Mesenchymal stem cell (in vitro differentiated cells and primary cell): ENCODE measurements at regions not wholly inside any gene's neighbourhood (a gene's known extent, or its start where the extent isn't known, plus 50 kb on each side); places are given as distances from the start of the nearest gene placed in this dataset.
A peak's percentile ranks its signal among the peaks of the same experiment; 100 is the strongest.

Source experiments
- DNase-seq: peaks from one replicate; pipeline ENCODE4 v3.0.0-alpha.2; 2013
- H2AFZ ChIP-seq: one replicate; pipeline ENCODE4 v1.6.1; 2013; ENCODE audit warnings: low read depth, mild to moderate bottlenecking, control low read depth, inconsistent platforms, low read length, moderate library complexity
- H2AK5ac ChIP-seq: 2 replicates; pipeline ENCODE4 v1.6.1; 2013; ENCODE audit warnings: low read length, moderate library complexity, mild to moderate bottlenecking, inconsistent platforms; ENCODE audit not compliant: severe bottlenecking
- H2BK120ac ChIP-seq: one replicate; pipeline ENCODE4 v1.6.1; 2013; ENCODE audit warnings: low read depth, mild to moderate bottlenecking, inconsistent platforms, low read length, moderate library complexity
- H2BK12ac ChIP-seq, 2 experiments: one replicate each; pipeline ENCODE4 v1.6.1; 2013; ENCODE audit warnings: inconsistent platforms in 2 of 2, low read length in 2 of 2, mild to moderate bottlenecking in 2 of 2, moderate library complexity in 2 of 2, control low read depth in 1 of 2
- H2BK15ac ChIP-seq: one replicate; pipeline ENCODE4 v1.6.1; 2013; ENCODE audit warnings: mild to moderate bottlenecking, low read depth, inconsistent platforms; ENCODE audit not compliant: poor library complexity, severe bottlenecking
- H2BK5ac ChIP-seq: 2 replicates; pipeline ENCODE4 v1.6.1; 2013; ENCODE audit warnings: low read depth, mild to moderate bottlenecking, low read length, control low read depth, inconsistent platforms; ENCODE audit not compliant: poor library complexity, severe bottlenecking
- H3K14ac ChIP-seq, 2 experiments: one replicate each; pipeline ENCODE4 v1.6.1; 2013; ENCODE audit warnings: inconsistent platforms in 2 of 2, low read length in 2 of 2, control low read depth in 1 of 2, mild to moderate bottlenecking in 1 of 2, moderate library complexity in 1 of 2
- H3K18ac ChIP-seq, 2 experiments: one replicate each; pipeline ENCODE4 v1.6.1; 2013; ENCODE audit warnings: inconsistent platforms in 2 of 2, low read length in 2 of 2, control low read depth in 1 of 2, low read depth in 1 of 2, mild to moderate bottlenecking in 1 of 2
- H3K23ac ChIP-seq, 2 experiments: one replicate each; pipeline ENCODE4 v1.6.1; 2013; ENCODE audit warnings: inconsistent platforms in 2 of 2, low read length in 2 of 2, mild to moderate bottlenecking in 2 of 2, moderate library complexity in 2 of 2, control low read depth in 1 of 2
- H3K27ac ChIP-seq: 2 replicates; pipeline ENCODE4 v1.5.1; 2013; ENCODE audit warnings: mild to moderate bottlenecking, moderate library complexity, low read length, control low read depth, inconsistent platforms; ENCODE audit not compliant: poor library complexity, severe bottlenecking
- H3K27me3 ChIP-seq, 2 experiments: 2 replicates each; pipeline versions ENCODE4 v1.6.1 to v1.7.0; 2013; ENCODE audit warnings: low read length in 2 of 2, mild to moderate bottlenecking in 2 of 2, moderate library complexity in 2 of 2, control low read depth in 1 of 2, inconsistent platforms in 1 of 2; ENCODE audit not compliant: control insufficient read depth in 1 of 2, insufficient read depth in 1 of 2
- H3K36me3 ChIP-seq, 2 experiments: 2 replicates each; pipeline versions ENCODE4 v1.6.1 to v1.7.0; 2013; ENCODE audit warnings: low read length in 2 of 2, control low read depth in 1 of 2, inconsistent platforms in 1 of 2, low read depth in 1 of 2, mild to moderate bottlenecking in 1 of 2; ENCODE audit not compliant: insufficient read depth in 2 of 2, control insufficient read depth in 1 of 2
- H3K4ac ChIP-seq, 2 experiments: one replicate each; pipeline ENCODE4 v1.6.1; 2013; ENCODE audit warnings: inconsistent platforms in 2 of 2, low read length in 2 of 2, mild to moderate bottlenecking in 2 of 2, moderate library complexity in 2 of 2, control low read depth in 1 of 2, low read depth in 1 of 2
- H3K4me1 ChIP-seq: 2 replicates; pipeline ENCODE4 v1.6.1; 2013; ENCODE audit warnings: low read depth, low read length, control low read depth; ENCODE audit not compliant: control insufficient read depth, insufficient read depth
- H3K4me2 ChIP-seq: 2 replicates; pipeline ENCODE4 v1.6.1; 2013; ENCODE audit warnings: low read length, mild to moderate bottlenecking, inconsistent platforms; ENCODE audit not compliant: poor library complexity, severe bottlenecking
- H3K4me3 ChIP-seq, 2 experiments: 2 replicates each; pipeline versions ENCODE4 v1.5.1 to v1.7.0; 2013; ENCODE audit warnings: low read length in 2 of 2, mild to moderate bottlenecking in 2 of 2, control low read depth in 1 of 2, low read depth in 1 of 2; ENCODE audit not compliant: insufficient read depth in 1 of 2
- H3K79me1 ChIP-seq: replicated peaks from 2 replicates; pipeline ENCODE4 v1.6.1; 2013; ENCODE audit warnings: mild to moderate bottlenecking, control low read depth, low read length, inconsistent platforms; ENCODE audit not compliant: poor library complexity, severe bottlenecking
- H3K9ac ChIP-seq: 2 replicates; pipeline ENCODE4 v1.7.0; 2013; ENCODE audit warnings: mild to moderate bottlenecking, low read length, moderate library complexity
- H3K9me3 ChIP-seq: 2 replicates; pipeline ENCODE4 v1.7.0; 2013; ENCODE audit warnings: mild to moderate bottlenecking, low read length; ENCODE audit not compliant: control insufficient read depth
- H4K8ac ChIP-seq: one replicate; pipeline ENCODE4 v1.6.1; 2013; ENCODE audit warnings: inconsistent platforms, mild to moderate bottlenecking, low read length, moderate library complexity
- H4K91ac ChIP-seq: one replicate; pipeline ENCODE4 v1.6.1; 2013; ENCODE audit warnings: mild to moderate bottlenecking, low read length, inconsistent platforms
- whole genome bisulfite sequencing: methylation state at CpG from one replicate; pipeline ENCODE4 v1.1.7; 2013; ENCODE audit warnings: mixed read lengths; 5-methylcytosine and 5-hydroxymethylcytosine counted together

GRCh38 chr4:43241104-43241503 lies 348.6 kb downstream of the GRXCR1 start:
- Histone ChIP-seq H3K4ac (no peak overlapping the region), H2BK12ac (no peak overlapping the region), H3K27ac (no peak overlapping the region), H2AK5ac (no peak overlapping the region), H3K14ac (no peak overlapping the region), H3K4me1 (no peaks in the 10 kb centered on the region), H3K4me3 (no peak overlapping the region), H3K9me3 (no peaks in the 10 kb centered on the region), H2BK5ac (no peak overlapping the region), H2BK15ac (no peak overlapping the region), H3K79me1 (no peaks in the 10 kb centered on the region), H3K4me2 (no peak overlapping the region), H4K8ac (no peak overlapping the region), H4K91ac (no peak overlapping the region), H2BK120ac (no peak overlapping the region), H3K9ac (no peak overlapping the region), H3K27me3 (no peaks in the 10 kb centered on the region), H3K18ac (no peak overlapping the region), H2AFZ (no peak overlapping the region), H3K36me3 (no peaks in the 10 kb centered on the region), H3K23ac (no peak overlapping the region)
- DNase-seq, result no peak

- H3K36me3 ChIP-seq, result no peaks in the 10 kb centered on the region
- no peaks in the 10 kb centered on the region for H3K9me3 ChIP-seq
- H4K8ac ChIP-seq, result no peak overlapping the region
- no peak overlapping the region for H2BK5ac ChIP-seq
- DNase-seq, result peak; percentile 14
- no peak overlapping the region for H3K27ac ChIP-seq
- no peaks in the 10 kb centered on the region for H3K27me3 ChIP-seq
- H3K4me2 ChIP-seq, result no peak overlapping the region
- no peak overlapping the region for H2BK12ac ChIP-seq
- H2BK120ac ChIP-seq, result no peak overlapping the region
- no peak overlapping the region for H3K9ac ChIP-seq
- no peak overlapping the region for H2BK15ac ChIP-seq
- 83% methylated on average over 1 of the region's 2 CpGs for WGBS
- no peak overlapping the region for H4K91ac ChIP-seq
- H3K14ac ChIP-seq, result no peak overlapping the region
- no peak overlapping the region for H2AK5ac ChIP-seq
- H3K4me1 ChIP-seq, result no peaks in the 10 kb centered on the region
- H2AFZ ChIP-seq, result no peak overlapping the region
- H3K4me3 ChIP-seq, result no peak overlapping the region
- H3K79me1 ChIP-seq, result no peaks in the 10 kb centered on the region
- no peak overlapping the region for H3K18ac ChIP-seq
- H3K23ac ChIP-seq, result no peak overlapping the region
- no peak overlapping the region for H3K4ac ChIP-seq
Measured at GRCh38 chr4:43242606-43243005, 350.1 kb downstream of the GRXCR1 start.

GRCh38 chr4:43243433-43244116 lies 351.1 kb downstream of the GRXCR1 start:
- H3K23ac ChIP-seq, result no peak overlapping the region
- no peak overlapping the region for H3K4me2 ChIP-seq
- H2BK120ac ChIP-seq, result no peak overlapping the region
- H2BK12ac ChIP-seq, result no peak overlapping the region
- no peak overlapping the region for H2AK5ac ChIP-seq
- no peak overlapping the region for H4K8ac ChIP-seq
- H3K18ac ChIP-seq, result no peak overlapping the region
- H3K27me3 ChIP-seq, result no peaks in the 10 kb centered on the region
- H3K27ac ChIP-seq, result no peak overlapping the region
- 79% methylated on average over 1 of the region's 4 CpGs for WGBS
- no peak overlapping the region for H2AFZ ChIP-seq
- H3K4me1 ChIP-seq, result no peaks in the 10 kb centered on the region
- H3K4me3 ChIP-seq, result no peak overlapping the region
- no peaks in the 10 kb centered on the region for H3K79me1 ChIP-seq
- H3K9ac ChIP-seq, result no peak overlapping the region
- no peak overlapping the region for H4K91ac ChIP-seq
- no peak overlapping the region for H2BK15ac ChIP-seq
- no peaks in the 10 kb centered on the region for H3K36me3 ChIP-seq
- no peak overlapping the region for H3K4ac ChIP-seq
- no peak overlapping the region for H2BK5ac ChIP-seq
- H3K14ac ChIP-seq, result no peak overlapping the region
- no peak for DNase-seq
- H3K9me3 ChIP-seq, result no peaks in the 10 kb centered on the region

- H2BK12ac ChIP-seq, result no peak overlapping the region
- no peaks in the 10 kb centered on the region for H3K9me3 ChIP-seq
- no peak overlapping the region for H3K4ac ChIP-seq
- no peaks in the 10 kb centered on the region for H3K36me3 ChIP-seq
- H2BK5ac ChIP-seq, result no peak overlapping the region
- H3K4me2 ChIP-seq, result no peak overlapping the region
- no peak overlapping the region for H3K4me3 ChIP-seq
- no peak overlapping the region for H3K27ac ChIP-seq
- 27% methylated on average over 1 of the region's 1 CpG for WGBS
- H2BK15ac ChIP-seq, result no peak overlapping the region
- DNase-seq, result no peak
- no peak overlapping the region for H2AK5ac ChIP-seq
- H3K23ac ChIP-seq, result no peak overlapping the region
- H3K27me3 ChIP-seq, result no peaks in the 10 kb centered on the region
- no peaks in the 10 kb centered on the region for H3K79me1 ChIP-seq
- H3K4me1 ChIP-seq, result no peaks in the 10 kb centered on the region
- H4K91ac ChIP-seq, result no peak overlapping the region
- H4K8ac ChIP-seq, result no peak overlapping the region
- H2BK120ac ChIP-seq, result no peak overlapping the region
- no peak overlapping the region for H3K14ac ChIP-seq
- H3K9ac ChIP-seq, result no peak overlapping the region
- H2AFZ ChIP-seq, result no peak overlapping the region
- H3K18ac ChIP-seq, result no peak overlapping the region
Measured at GRCh38 chr4:43244688-43245382, 352.3 kb downstream of the GRXCR1 start.
